Upper lobe of right lung (tissue), 1 donor: ENCODE measurements at regions not wholly inside any gene's neighbourhood (a gene's known extent, or its start where the extent isn't known, plus 50 kb on each side); places are given as distances from the start of the nearest gene placed in this dataset.

Source experiments
- ATAC-seq: fragments of 200-7000 bp; cut with Tn5 transposase; one replicate; pipeline ENCODE4 v1.9.1; 2020; ENCODE audit warnings: mild to moderate bottlenecking, moderate library complexity
- DNase-seq: peaks from one replicate; pipeline ENCODE4 v3.0.0-alpha.2; 2020
- H3K27ac ChIP-seq: fragments of 200-600 bp; one replicate; pipeline ENCODE4 v1.8.0; 2022
- H3K27me3 ChIP-seq: fragments of 200-600 bp; one replicate; pipeline ENCODE4 v1.8.0; 2022; ENCODE audit warnings: mild to moderate bottlenecking
- H3K36me3 ChIP-seq: fragments of 200-600 bp; one replicate; pipeline ENCODE4 v1.8.0; 2022
- H3K4me1 ChIP-seq: fragments of 200-600 bp; one replicate; pipeline ENCODE4 v1.8.0; 2022
- H3K4me3 ChIP-seq: fragments of 200-600 bp; one replicate; pipeline ENCODE4 v1.8.0; 2022; ENCODE audit warnings: mild to moderate bottlenecking
- H3K9me3 ChIP-seq: fragments of 200-600 bp; one replicate; pipeline ENCODE4 v1.8.0; 2022
- intact Hi-C: fragments of 100-400 bp; cut with DNase I; formaldehyde crosslinking; loops from one replicate; pipeline ENCODE4 v1.11.0; 2022
- TF ChIP-seq, protein P1 (sequence below): fragments of 200-600 bp; IDR thresholded peaks from one replicate; pipeline ENCODE4 v1.8.0; 2022; ENCODE audit warnings: antibody characterized with exemption
- donor health status: DM: no; HTN: yes; CAD: no; lungs with severe emphysema.

- TF ChIP-seq, protein P1, sequence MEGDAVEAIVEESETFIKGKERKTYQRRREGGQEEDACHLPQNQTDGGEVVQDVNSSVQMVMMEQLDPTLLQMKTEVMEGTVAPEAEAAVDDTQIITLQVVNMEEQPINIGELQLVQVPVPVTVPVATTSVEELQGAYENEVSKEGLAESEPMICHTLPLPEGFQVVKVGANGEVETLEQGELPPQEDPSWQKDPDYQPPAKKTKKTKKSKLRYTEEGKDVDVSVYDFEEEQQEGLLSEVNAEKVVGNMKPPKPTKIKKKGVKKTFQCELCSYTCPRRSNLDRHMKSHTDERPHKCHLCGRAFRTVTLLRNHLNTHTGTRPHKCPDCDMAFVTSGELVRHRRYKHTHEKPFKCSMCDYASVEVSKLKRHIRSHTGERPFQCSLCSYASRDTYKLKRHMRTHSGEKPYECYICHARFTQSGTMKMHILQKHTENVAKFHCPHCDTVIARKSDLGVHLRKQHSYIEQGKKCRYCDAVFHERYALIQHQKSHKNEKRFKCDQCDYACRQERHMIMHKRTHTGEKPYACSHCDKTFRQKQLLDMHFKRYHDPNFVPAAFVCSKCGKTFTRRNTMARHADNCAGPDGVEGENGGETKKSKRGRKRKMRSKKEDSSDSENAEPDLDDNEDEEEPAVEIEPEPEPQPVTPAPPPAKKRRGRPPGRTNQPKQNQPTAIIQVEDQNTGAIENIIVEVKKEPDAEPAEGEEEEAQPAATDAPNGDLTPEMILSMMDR, result no peak
- intact Hi-C loops, result no loop called here
- H3K27me3 ChIP-seq, result no peaks in the 10 kb centered on the region
- DNase-seq (no peak), ATAC-seq (peak; percentile 7)
- no peaks in the 10 kb centered on the region for H3K9me3 ChIP-seq
- H3K36me3 ChIP-seq, result no peaks in the 10 kb centered on the region
- H3K4me3 ChIP-seq, result no peak overlapping the region
- H3K4me1 ChIP-seq, result no peaks in the 10 kb centered on the region
- no peak overlapping the region for H3K27ac ChIP-seq
Measured at GRCh38 chr6:109241199-109241598, 141.1 kb downstream of the CD164 start.

DNA sequence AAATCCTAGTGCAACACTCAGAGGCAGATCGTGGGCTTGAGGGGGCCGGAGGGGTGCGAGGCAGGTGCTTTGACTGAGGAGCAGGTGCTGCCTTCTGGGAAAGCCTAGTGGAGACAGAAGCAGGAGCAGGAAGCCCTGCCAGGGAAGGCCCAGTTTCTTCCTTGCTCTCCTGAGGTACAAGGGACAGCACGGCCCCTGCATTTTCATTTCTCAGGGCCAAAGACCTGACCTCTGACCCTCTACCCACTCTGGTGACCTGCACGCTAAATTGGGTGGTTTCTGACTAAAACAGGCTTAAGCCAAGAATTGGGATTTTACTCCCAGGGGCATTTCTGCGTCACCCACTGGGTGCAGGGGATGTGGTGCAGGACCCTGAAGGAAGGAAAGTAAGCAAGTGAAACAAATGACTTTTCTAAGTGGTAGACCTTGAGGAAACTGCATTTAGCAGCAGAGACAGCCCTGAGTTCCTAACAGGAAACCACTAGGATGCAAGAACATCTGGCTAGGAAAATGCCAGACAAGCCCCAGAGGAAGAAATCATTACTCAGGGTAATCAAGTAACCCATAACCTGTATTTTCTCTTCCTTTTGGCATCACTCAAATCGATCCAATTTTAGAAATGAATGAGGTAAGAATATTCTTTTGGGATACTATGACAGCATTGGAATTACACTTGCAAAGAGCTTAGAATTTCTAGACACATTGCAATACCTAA, 141.7 kb downstream of the CD164 start:
- Histone ChIP-seq H3K4me3 (no peak overlapping the region), H3K4me1 (no peaks in the 10 kb centered on the region), H3K9me3 (no peaks in the 10 kb centered on the region), H3K27ac (peak overlapping the region; percentile 42), H3K27me3 (no peaks in the 10 kb centered on the region), H3K36me3 (no peaks in the 10 kb centered on the region)
- intact Hi-C loops, result no loop called here
- no peak for DNase-seq
- no peak for ATAC-seq
- TF ChIP-seq, protein P1, result no peak

DNA sequence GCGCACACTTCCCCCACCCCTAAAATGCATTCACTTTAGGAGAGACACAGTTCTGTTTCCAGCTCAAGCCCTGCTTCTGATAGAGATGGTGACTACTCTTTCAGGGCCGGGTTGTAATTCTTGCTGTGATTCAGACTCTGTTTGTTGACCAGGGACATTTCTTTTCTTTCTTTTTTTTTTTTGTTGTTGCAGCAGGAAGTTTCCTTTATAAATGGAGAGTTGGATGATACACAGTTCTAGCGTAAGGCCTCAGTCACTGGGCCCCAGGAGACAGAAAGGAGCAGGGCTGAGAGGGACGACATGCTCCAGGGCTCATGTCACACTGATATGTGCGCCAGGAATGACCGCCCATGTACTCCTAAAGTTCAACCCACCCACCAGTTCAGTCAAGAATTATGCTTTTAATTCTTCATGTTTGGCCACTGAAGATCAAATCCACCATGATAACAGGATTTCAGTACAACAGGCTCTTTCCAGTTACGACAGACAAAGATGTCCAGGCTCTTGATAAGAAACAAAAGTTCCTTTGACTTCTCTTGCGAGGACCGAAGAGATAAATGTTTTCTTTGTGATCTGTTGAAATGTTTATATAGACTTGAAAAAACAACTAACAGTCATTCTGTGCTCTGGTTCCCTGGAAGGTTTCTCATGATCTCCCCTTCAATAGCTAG, 142.5 kb downstream of the CD164 start:
- H3K4me3 ChIP-seq, result no peak overlapping the region
- H3K9me3 ChIP-seq, result no peaks in the 10 kb centered on the region
- H3K4me1 ChIP-seq, result no peaks in the 10 kb centered on the region
- DNase-seq, result no peak
- intact Hi-C loops, result no loop called here
- ATAC-seq, result no peak
- no peaks in the 10 kb centered on the region for H3K27me3 ChIP-seq
- H3K36me3 ChIP-seq, result no peaks in the 10 kb centered on the region
- H3K27ac ChIP-seq, result peak overlapping the region; percentile 42
- TF ChIP-seq, protein P1, result no peak

DNA sequence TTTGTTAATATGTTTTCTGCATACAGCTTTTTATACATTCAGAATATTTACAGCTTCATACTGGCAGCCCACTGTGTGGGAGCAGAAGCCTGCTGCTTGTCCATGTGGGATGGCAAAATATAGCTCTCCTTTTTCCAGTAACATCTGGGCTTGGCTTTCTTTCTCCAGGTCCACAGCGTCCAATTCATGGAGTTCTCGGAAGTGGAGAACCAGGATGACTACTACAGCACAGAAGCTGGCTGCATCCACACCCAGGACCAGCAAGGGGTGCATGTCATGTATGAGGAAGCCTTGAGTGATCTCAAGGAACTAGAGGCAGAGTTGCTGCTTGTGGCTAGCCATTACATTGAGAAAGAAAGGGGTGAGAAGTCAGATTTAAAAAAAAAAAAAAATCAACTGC, 143.1 kb downstream of the CD164 start:
- Histone ChIP-seq H3K27ac (no peak overlapping the region), H3K4me1 (no peaks in the 10 kb centered on the region), H3K9me3 (no peaks in the 10 kb centered on the region), H3K27me3 (no peaks in the 10 kb centered on the region), H3K36me3 (no peaks in the 10 kb centered on the region), H3K4me3 (no peak overlapping the region)
- ATAC-seq (peak; percentile 79), DNase-seq (no peak)
- intact Hi-C loops, result no loop called here
- TF ChIP-seq, protein P1, result no peak

DNA sequence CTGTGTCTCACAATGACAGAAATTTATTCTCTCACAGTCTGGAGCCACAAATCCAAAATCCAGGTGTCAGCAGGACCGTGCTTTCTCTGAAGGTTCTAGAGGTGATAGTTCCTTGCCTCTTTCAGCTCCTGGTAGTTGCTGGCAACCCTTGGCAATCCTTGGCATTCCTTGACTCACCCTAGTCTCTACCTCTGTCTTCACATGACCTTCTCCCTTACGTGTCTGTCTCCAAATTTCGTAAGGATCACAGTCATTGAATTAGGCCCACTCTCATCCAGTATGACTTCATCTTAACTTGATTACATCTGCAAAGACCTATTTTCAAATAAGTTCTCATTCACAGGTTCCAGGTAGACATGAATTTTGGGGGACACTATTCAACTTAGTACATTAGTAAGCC, 143.1 kb downstream of the CEP57L1 start:
- TF ChIP-seq, protein P1, result no peak
- Histone ChIP-seq H3K36me3 (no peaks in the 10 kb centered on the region), H3K9me3 (no peaks in the 10 kb centered on the region), H3K4me3 (no peak overlapping the region), H3K27me3 (no peaks in the 10 kb centered on the region), H3K4me1 (no peaks in the 10 kb centered on the region), H3K27ac (no peak overlapping the region)
- intact Hi-C loops, result no loop called here
- no peak for DNase-seq
- ATAC-seq, result no peak
